ENCODE measurements at regions not wholly inside any gene's neighbourhood (a gene's known extent, or its start where the extent isn't known, plus 50 kb on each side); places are given as distances from the start of the nearest gene placed in this dataset.

DNA sequence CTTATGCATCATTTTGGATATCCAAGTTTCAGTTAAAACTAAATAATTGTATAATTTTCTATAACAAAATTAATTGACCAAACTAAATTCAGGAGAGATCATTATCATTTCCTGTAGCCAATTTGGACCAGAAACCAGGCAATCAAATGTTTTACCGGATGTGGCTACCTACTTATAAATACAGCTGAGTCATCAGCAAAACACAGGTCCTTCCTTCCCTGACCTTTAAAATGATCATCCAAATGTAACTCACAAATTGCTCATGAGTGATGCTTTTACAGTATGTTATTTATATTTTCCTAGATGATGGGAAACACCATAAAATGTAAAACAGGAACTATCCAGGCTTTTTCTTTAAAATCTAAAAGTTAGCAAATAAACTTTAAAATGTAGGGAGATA lies 133.7 kb downstream of the CBLN2 start:
- DNase-seq (ENCODE audit: low read depth, low spot score) = no peak
- H3K4me1 ChIP-seq (ENCODE audit: insufficient read depth, insufficient read length) = no peaks in the 10 kb centered on the region
- no peaks in the 10 kb centered on the region for H3K9me3 ChIP-seq (ENCODE audit: insufficient read depth, low read length)
- no peaks in the 10 kb centered on the region for H3K27me3 ChIP-seq (ENCODE audit: insufficient read depth, insufficient read length)
- H3K9ac ChIP-seq (ENCODE audit: insufficient read length, low read depth) = no peak overlapping the region
- H3K36me3 ChIP-seq (ENCODE audit: insufficient read depth, insufficient read length, low read length) = no peaks in the 10 kb centered on the region
- no peak overlapping the region for H3K4me3 ChIP-seq (ENCODE audit: insufficient read length, low read depth)
- TF ChIP-seq SUZ12 (IDR thresholded peaks at IDR 0.05; ENCODE audit: extremely low read depth, insufficient read depth, insufficient read length) (no peak), YY1 (IDR thresholded peaks at IDR 0.05; ENCODE audit: insufficient read depth, insufficient read length) (no peak), ZNF274 (IDR thresholded peaks at IDR 0.05; ENCODE audit: low read depth, low read length) (no peak)

- no peak for DNase-seq (ENCODE audit: low read depth, low spot score)
- Histone ChIP-seq H3K27me3 (ENCODE audit: insufficient read depth, insufficient read length) (no peaks in the 10 kb centered on the region), H3K36me3 (ENCODE audit: insufficient read depth, insufficient read length, low read length) (no peaks in the 10 kb centered on the region), H3K9me3 (ENCODE audit: insufficient read depth, low read length) (no peaks in the 10 kb centered on the region), H3K4me3 (ENCODE audit: insufficient read length, low read depth) (no peak overlapping the region), H3K9ac (ENCODE audit: insufficient read length, low read depth) (no peak overlapping the region), H3K4me1 (ENCODE audit: insufficient read depth, insufficient read length) (no peaks in the 10 kb centered on the region)
- no peak for TF ChIP-seq YY1 (IDR thresholded peaks at IDR 0.05; ENCODE audit: insufficient read depth, insufficient read length)
- no peak for TF ChIP-seq SUZ12 (IDR thresholded peaks at IDR 0.05; ENCODE audit: extremely low read depth, insufficient read depth, insufficient read length)
Measured at GRCh38 chr18:72409903-72410302, 134.2 kb downstream of the CBLN2 start.

GRCh38 chr18:72407048-72407447 lies 137.1 kb downstream of the CBLN2 start:
- no peaks in the 10 kb centered on the region for H3K4me1 ChIP-seq (ENCODE audit: insufficient read depth, insufficient read length)
- no peak overlapping the region for H3K9ac ChIP-seq (ENCODE audit: insufficient read length, low read depth)
- no peaks in the 10 kb centered on the region for H3K36me3 ChIP-seq (ENCODE audit: insufficient read depth, insufficient read length, low read length)
- no peak for DNase-seq (ENCODE audit: low read depth, low spot score)
- H3K27me3 ChIP-seq (ENCODE audit: insufficient read depth, insufficient read length) = no peaks in the 10 kb centered on the region
- H3K9me3 ChIP-seq (ENCODE audit: insufficient read depth, low read length) = no peaks in the 10 kb centered on the region
- H3K4me3 ChIP-seq (ENCODE audit: insufficient read length, low read depth) = no peak overlapping the region
- TF ChIP-seq YY1 (IDR thresholded peaks at IDR 0.05; ENCODE audit: insufficient read depth, insufficient read length) (no peak), SUZ12 (IDR thresholded peaks at IDR 0.05; ENCODE audit: extremely low read depth, insufficient read depth, insufficient read length) (no peak), ZNF274 (IDR thresholded peaks at IDR 0.05; ENCODE audit: low read depth, low read length) (no peak)

GRCh38 chr18:72391951-72392350 lies 152.2 kb downstream of the CBLN2 start:
- H3K4me3 ChIP-seq (ENCODE audit: insufficient read length, low read depth) = no peak overlapping the region
- no peaks in the 10 kb centered on the region for H3K36me3 ChIP-seq (ENCODE audit: insufficient read depth, insufficient read length, low read length)
- no peaks in the 10 kb centered on the region for H3K27me3 ChIP-seq (ENCODE audit: insufficient read depth, insufficient read length)
- H3K9me3 ChIP-seq (ENCODE audit: insufficient read depth, low read length) = no peaks in the 10 kb centered on the region
- no peaks in the 10 kb centered on the region for H3K4me1 ChIP-seq (ENCODE audit: insufficient read depth, insufficient read length)
- TF ChIP-seq ZNF274 (IDR thresholded peaks at IDR 0.05; ENCODE audit: low read depth, low read length) (no peak), SUZ12 (IDR thresholded peaks at IDR 0.05; ENCODE audit: extremely low read depth, insufficient read depth, insufficient read length) (no peak), YY1 (IDR thresholded peaks at IDR 0.05; ENCODE audit: insufficient read depth, insufficient read length) (no peak)
- H3K9ac ChIP-seq (ENCODE audit: insufficient read length, low read depth) = no peak overlapping the region
- no peak for DNase-seq (ENCODE audit: low read depth, low spot score)

DNA sequence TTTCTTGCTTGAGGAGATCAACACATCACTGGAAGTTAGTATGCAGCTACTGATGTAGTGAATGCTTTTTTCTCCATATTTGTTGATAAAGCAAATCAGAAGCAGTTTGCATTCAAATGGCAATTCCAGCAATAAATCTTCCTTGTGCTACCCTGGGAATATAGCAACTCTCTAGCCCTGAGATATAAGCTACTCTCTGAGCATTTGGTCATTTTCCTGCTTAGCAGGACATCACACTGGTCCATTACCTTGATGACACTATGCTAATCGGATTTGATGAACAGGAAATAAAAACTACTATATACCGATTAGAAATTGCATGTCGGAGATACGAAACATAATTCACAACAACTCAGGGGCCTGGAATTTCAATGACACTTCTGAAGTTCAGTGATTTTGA lies 152.7 kb downstream of the CBLN2 start:
- no peak for TF ChIP-seq SUZ12 (IDR thresholded peaks at IDR 0.05; ENCODE audit: extremely low read depth, insufficient read depth, insufficient read length)
- Histone ChIP-seq H3K9ac (ENCODE audit: insufficient read length, low read depth) (no peak overlapping the region), H3K27me3 (ENCODE audit: insufficient read depth, insufficient read length) (no peaks in the 10 kb centered on the region), H3K4me3 (ENCODE audit: insufficient read length, low read depth) (no peak overlapping the region), H3K36me3 (ENCODE audit: insufficient read depth, insufficient read length, low read length) (no peaks in the 10 kb centered on the region), H3K9me3 (ENCODE audit: insufficient read depth, low read length) (no peaks in the 10 kb centered on the region), H3K4me1 (ENCODE audit: insufficient read depth, insufficient read length) (no peaks in the 10 kb centered on the region)
- DNase-seq (ENCODE audit: low read depth, low spot score) = no peak

DNA sequence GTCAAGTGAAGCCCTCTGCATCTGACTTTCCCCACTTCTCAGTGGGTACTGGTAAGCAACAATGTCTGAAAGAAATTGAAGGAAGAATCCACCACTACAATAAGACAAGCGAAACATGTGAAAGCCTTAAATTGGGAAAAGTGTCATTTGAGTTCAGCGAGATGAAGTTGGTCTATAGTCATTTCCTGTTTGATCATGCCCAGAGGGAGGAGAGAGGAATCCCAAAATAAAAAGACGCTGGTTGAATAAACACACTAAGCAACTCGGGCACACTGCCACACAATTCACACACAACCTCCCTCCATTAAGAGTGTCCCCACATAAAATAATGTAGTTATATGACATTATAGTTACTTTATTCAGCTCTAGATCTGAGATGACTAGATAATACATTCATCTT lies 166.1 kb downstream of the CBLN2 start:
- H3K9ac ChIP-seq (ENCODE audit: insufficient read length, low read depth) = no peak overlapping the region
- no peak for DNase-seq (ENCODE audit: low read depth, low spot score)
- no peak for TF ChIP-seq ZNF274 (IDR thresholded peaks at IDR 0.05; ENCODE audit: low read depth, low read length)
- TF ChIP-seq SUZ12 (IDR thresholded peaks at IDR 0.05; ENCODE audit: extremely low read depth, insufficient read depth, insufficient read length) = no peak
- no peak for TF ChIP-seq YY1 (IDR thresholded peaks at IDR 0.05; ENCODE audit: insufficient read depth, insufficient read length)
- H3K9me3 ChIP-seq (ENCODE audit: insufficient read depth, low read length) = no peaks in the 10 kb centered on the region
- H3K4me3 ChIP-seq (ENCODE audit: insufficient read length, low read depth) = no peak overlapping the region
- H3K4me1 ChIP-seq (ENCODE audit: insufficient read depth, insufficient read length) = no peaks in the 10 kb centered on the region
- no peaks in the 10 kb centered on the region for H3K27me3 ChIP-seq (ENCODE audit: insufficient read depth, insufficient read length)
- no peaks in the 10 kb centered on the region for H3K36me3 ChIP-seq (ENCODE audit: insufficient read depth, insufficient read length, low read length)

DNA sequence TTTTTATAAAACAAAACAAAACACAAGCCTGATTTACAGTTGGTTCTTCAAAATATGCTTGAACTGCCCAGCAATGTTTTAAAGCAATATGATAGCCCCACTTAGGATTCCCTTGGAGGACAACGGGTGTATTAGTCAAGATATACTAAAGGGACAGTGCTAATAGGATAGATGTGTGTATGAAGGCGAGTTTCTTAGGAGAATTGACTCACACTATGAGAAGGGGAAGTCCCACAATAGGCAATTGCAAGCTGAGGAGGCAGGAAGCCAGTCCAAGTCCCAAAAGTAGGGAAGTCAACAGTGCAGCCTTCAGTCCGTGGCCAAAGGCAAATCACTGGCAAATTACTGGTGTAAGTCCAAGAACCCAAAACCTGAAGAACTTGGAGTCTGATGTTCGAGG lies 167.9 kb downstream of the CBLN2 start:
- DNase-seq (ENCODE audit: low read depth, low spot score) = no peak
- Histone ChIP-seq H3K9ac (ENCODE audit: insufficient read length, low read depth) (no peak overlapping the region), H3K4me3 (ENCODE audit: insufficient read length, low read depth) (no peak overlapping the region), H3K9me3 (ENCODE audit: insufficient read depth, low read length) (no peaks in the 10 kb centered on the region), H3K4me1 (ENCODE audit: insufficient read depth, insufficient read length) (no peaks in the 10 kb centered on the region), H3K27me3 (ENCODE audit: insufficient read depth, insufficient read length) (no peaks in the 10 kb centered on the region), H3K36me3 (ENCODE audit: insufficient read depth, insufficient read length, low read length) (no peaks in the 10 kb centered on the region)
- TF ChIP-seq SUZ12 (IDR thresholded peaks at IDR 0.05; ENCODE audit: extremely low read depth, insufficient read depth, insufficient read length) (no peak), ZNF274 (IDR thresholded peaks at IDR 0.05; ENCODE audit: low read depth, low read length) (no peak), YY1 (IDR thresholded peaks at IDR 0.05; ENCODE audit: insufficient read depth, insufficient read length) (no peak)

- no peaks in the 10 kb centered on the region for H3K4me1 ChIP-seq (ENCODE audit: insufficient read depth, insufficient read length)
- H3K27me3 ChIP-seq (ENCODE audit: insufficient read depth, insufficient read length) = no peaks in the 10 kb centered on the region
- no peaks in the 10 kb centered on the region for H3K36me3 ChIP-seq (ENCODE audit: insufficient read depth, insufficient read length, low read length)
- no peak overlapping the region for H3K4me3 ChIP-seq (ENCODE audit: insufficient read length, low read depth)
- H3K9ac ChIP-seq (ENCODE audit: insufficient read length, low read depth) = no peak overlapping the region
- peaks cover 6% of the 10 kb centered on the region; the same call in 1 of the 2 replicates for H3K9me3 ChIP-seq (ENCODE audit: insufficient read depth, low read length)
- TF ChIP-seq ZNF274 (IDR thresholded peaks at IDR 0.05; ENCODE audit: low read depth, low read length) (no peak), SUZ12 (IDR thresholded peaks at IDR 0.05; ENCODE audit: extremely low read depth, insufficient read depth, insufficient read length) (no peak), YY1 (IDR thresholded peaks at IDR 0.05; ENCODE audit: insufficient read depth, insufficient read length) (no peak)
- DNase-seq (ENCODE audit: low read depth, low spot score) = no peak
Measured at GRCh38 chr18:72375618-72376017, 168.5 kb downstream of the CBLN2 start.
